ENCODE measurements at regions not wholly inside any gene's neighbourhood (a gene's known extent, or its start where the extent isn't known, plus 50 kb on each side); places are given as distances from the start of the nearest gene placed in this dataset.
A peak's percentile ranks its signal among the peaks of the same experiment; 100 is the strongest.

- no peak for DNase-seq (ENCODE audit: low read depth)
- no peak for TF ChIP-seq CTCF (conservative IDR thresholded peaks at IDR 0.05; ENCODE audit: control insufficient read depth, insufficient read depth, low read depth, low read length)
- H3K4me3 ChIP-seq (ENCODE audit: control insufficient read depth, low read depth, low read length) = no peak overlapping the region
Measured at GRCh38 chr6:150661216-150662007, 61.7 kb downstream of the PLEKHG1 start.

- no peak overlapping the region for H3K4me3 ChIP-seq (ENCODE audit: control insufficient read depth, low read depth, low read length)
- TF ChIP-seq CTCF (conservative IDR thresholded peaks at IDR 0.05; ENCODE audit: control insufficient read depth, insufficient read depth, low read depth, low read length) = no peak
- DNase-seq (ENCODE audit: low read depth) = no peak
Measured at GRCh38 chr6:150662814-150663213, 63.1 kb downstream of the PLEKHG1 start.

- TF ChIP-seq CTCF (conservative IDR thresholded peaks at IDR 0.05; ENCODE audit: control insufficient read depth, insufficient read depth, low read depth, low read length) = no peak
- H3K4me3 ChIP-seq (ENCODE audit: control insufficient read depth, low read depth, low read length) = no peak overlapping the region
- DNase-seq (ENCODE audit: low read depth) = no peak
Measured at GRCh38 chr6:150664091-150664490, 64.4 kb downstream of the PLEKHG1 start.

- TF ChIP-seq CTCF (conservative IDR thresholded peaks at IDR 0.05; ENCODE audit: control insufficient read depth, insufficient read depth, low read depth, low read length) = no peak
- H3K4me3 ChIP-seq (ENCODE audit: control insufficient read depth, low read depth, low read length) = no peak overlapping the region
- no peak for DNase-seq (ENCODE audit: low read depth)
Measured at GRCh38 chr6:150666071-150666470, 66.4 kb downstream of the PLEKHG1 start.

GRCh38 chr6:150667359-150667758 is 67.7 kb downstream of the PLEKHG1 start:
- H3K4me3 ChIP-seq (ENCODE audit: control insufficient read depth, low read depth, low read length) = no peak overlapping the region
- TF ChIP-seq CTCF (conservative IDR thresholded peaks at IDR 0.05; ENCODE audit: control insufficient read depth, insufficient read depth, low read depth, low read length) = no peak
- DNase-seq (ENCODE audit: low read depth) = no peak

- DNase-seq (ENCODE audit: low read depth) = peak; percentile 72
Measured at GRCh38 chr6:150667977-150668716, 68.5 kb downstream of the PLEKHG1 start.

More at GRCh38 chr6:150667977-150668716, 68.5 kb downstream of the PLEKHG1 start:
- TF ChIP-seq CTCF (conservative IDR thresholded peaks at IDR 0.05; ENCODE audit: control insufficient read depth, insufficient read depth, low read depth, low read length) = peak; percentile 13
- no peak overlapping the region for H3K4me3 ChIP-seq (ENCODE audit: control insufficient read depth, low read depth, low read length)

Measured in fibroblast of mammary gland (primary cell).